Mesendoderm (in vitro differentiated cells): ENCODE measurements at regions not wholly inside any gene's neighbourhood (a gene's known extent, or its start where the extent isn't known, plus 50 kb on each side); places are given as distances from the start of the nearest gene placed in this dataset.

Source experiments
- DNase-seq: peaks from one replicate; pipeline ENCODE4 v3.0.0; 2013
- H2AK5ac ChIP-seq: 2 replicates; pipeline ENCODE4 v1.6.1; 2013; ENCODE audit warnings: low read length, inconsistent platforms
- H2BK120ac ChIP-seq: 2 replicates; pipeline ENCODE4 v1.6.1; 2013; ENCODE audit warnings: low read depth, mild to moderate bottlenecking, low read length, moderate library complexity, mixed read lengths
- H2BK15ac ChIP-seq: replicated peaks from 2 replicates; pipeline ENCODE4 v1.6.1; 2013; ENCODE audit warnings: low read depth, mild to moderate bottlenecking, moderate library complexity
- H2BK5ac ChIP-seq: 2 replicates; pipeline ENCODE4 v1.6.1; 2013; ENCODE audit warnings: low read length, inconsistent platforms
- H3K18ac ChIP-seq: 2 replicates; pipeline ENCODE4 v1.6.1; 2013; ENCODE audit warnings: mild to moderate bottlenecking, low read length, mixed read lengths
- H3K23ac ChIP-seq: one replicate; pipeline ENCODE4 v1.6.1; 2013; ENCODE audit warnings: low read length
- H3K27ac ChIP-seq: 2 replicates; pipeline ENCODE4 v1.5.1; 2013; ENCODE audit warnings: low read depth, mild to moderate bottlenecking, inconsistent platforms, low read length, moderate library complexity
- H3K27me3 ChIP-seq: 2 replicates; pipeline ENCODE4 v1.6.1; 2013; ENCODE audit warnings: low read length, control low read depth, mild to moderate bottlenecking, inconsistent platforms; ENCODE audit not compliant: insufficient read depth, poor library complexity
- H3K36me3 ChIP-seq: 2 replicates; pipeline ENCODE4 v1.6.1; 2013; ENCODE audit warnings: low read length, inconsistent platforms; ENCODE audit not compliant: control insufficient read depth, insufficient read depth
- H3K4ac ChIP-seq: one replicate; pipeline ENCODE4 v1.6.1; 2013; ENCODE audit warnings: low read depth, mild to moderate bottlenecking, low read length, moderate library complexity
- H3K4me1 ChIP-seq: 2 replicates; pipeline ENCODE4 v1.6.1; 2013; ENCODE audit warnings: low read depth, low read length, inconsistent platforms; ENCODE audit not compliant: control insufficient read depth
- H3K4me2 ChIP-seq: 2 replicates; pipeline ENCODE4 v1.6.1; 2013; ENCODE audit warnings: low read length
- H3K4me3 ChIP-seq: 2 replicates; pipeline ENCODE4 v1.5.1; 2013; ENCODE audit warnings: mild to moderate bottlenecking, low read length
- H3K56ac ChIP-seq: one replicate; pipeline ENCODE4 v1.6.1; 2013; ENCODE audit warnings: low read length
- H3K79me1 ChIP-seq: 2 replicates; pipeline ENCODE4 v1.6.1; 2013; ENCODE audit warnings: low read length, inconsistent platforms
- H3K79me2 ChIP-seq: 2 replicates; pipeline ENCODE4 v1.6.1; 2013; ENCODE audit warnings: mild to moderate bottlenecking, low read length; ENCODE audit not compliant: control insufficient read depth, insufficient read depth
- H3K9ac ChIP-seq: 2 replicates; pipeline ENCODE4 v1.6.1; 2013; ENCODE audit warnings: low read length, inconsistent platforms
- H4K5ac ChIP-seq: one replicate; pipeline ENCODE4 v1.6.1; 2013; ENCODE audit warnings: low read length
- H4K8ac ChIP-seq: one replicate; pipeline ENCODE4 v1.6.1; 2013; ENCODE audit warnings: low read depth, mild to moderate bottlenecking, control low read depth, low read length, moderate library complexity
- WGBS: extraction: QIAGEN DNeasy Blood & Tissue Kit; methylation state at CpG from one replicate; pipeline ENCODE4 v1.1.7; 2013; ENCODE audit warnings: low lambda C conversion rate, missing lambda C conversion rate; ENCODE audit not compliant: insufficient coverage; ENCODE audit errors: extremely low coverage; 5-methylcytosine and 5-hydroxymethylcytosine counted together

- Histone ChIP-seq H2BK120ac (no peak overlapping the region), H3K4me1 (no peaks in the 10 kb centered on the region), H3K79me1 (no peaks in the 10 kb centered on the region), H2BK15ac (no peak overlapping the region), H3K56ac (no peak overlapping the region), H3K4me3 (no peak overlapping the region), H3K36me3 (no peaks in the 10 kb centered on the region), H3K4me2 (no peak overlapping the region), H3K27me3 (no peaks in the 10 kb centered on the region), H3K4ac (no peak overlapping the region), H4K8ac (no peak overlapping the region), H3K27ac (no peak overlapping the region), H3K9ac (no peak overlapping the region), H3K23ac (no peak overlapping the region), H2AK5ac (no peak overlapping the region), H2BK5ac (no peak overlapping the region), H4K5ac (no peak overlapping the region), H3K79me2 (no peaks in the 10 kb centered on the region), H3K18ac (no peak overlapping the region)
- WGBS = no CpG with 5 or more reads among the region's 3 CpGs
- no peak for DNase-seq
Measured at GRCh38 chr4:177116161-177116560, 193.5 kb upstream of the NEIL3 start.

- H3K4me1 ChIP-seq = no peaks in the 10 kb centered on the region
- no peak overlapping the region for H4K8ac ChIP-seq
- H4K5ac ChIP-seq = no peak overlapping the region
- no peaks in the 10 kb centered on the region for H3K27me3 ChIP-seq
- no peak overlapping the region for H3K9ac ChIP-seq
- no peak overlapping the region for H3K56ac ChIP-seq
- H2AK5ac ChIP-seq = no peak overlapping the region
- no peak overlapping the region for H2BK120ac ChIP-seq
- no peak overlapping the region for H3K18ac ChIP-seq
- no peaks in the 10 kb centered on the region for H3K36me3 ChIP-seq
- H3K23ac ChIP-seq = no peak overlapping the region
- no CpG with 5 or more reads among the region's 8 CpGs for WGBS
- no peak overlapping the region for H3K4me3 ChIP-seq
- no peaks in the 10 kb centered on the region for H3K79me1 ChIP-seq
- H3K27ac ChIP-seq = no peak overlapping the region
- DNase-seq = no peak
- H3K4me2 ChIP-seq = no peak overlapping the region
- no peak overlapping the region for H3K4ac ChIP-seq
- no peak overlapping the region for H2BK5ac ChIP-seq
- no peaks in the 10 kb centered on the region for H3K79me2 ChIP-seq
- H2BK15ac ChIP-seq = no peak overlapping the region
Measured at GRCh38 chr4:177117256-177117655, 192.4 kb upstream of the NEIL3 start.

GRCh38 chr4:177118596-177118995, 191.1 kb upstream of the NEIL3 start:
- Histone ChIP-seq H3K4ac (no peak overlapping the region), H4K8ac (no peak overlapping the region), H3K23ac (no peak overlapping the region), H3K27me3 (no peaks in the 10 kb centered on the region), H3K56ac (no peak overlapping the region), H2AK5ac (no peak overlapping the region), H3K18ac (no peak overlapping the region), H3K4me2 (no peak overlapping the region), H3K36me3 (no peaks in the 10 kb centered on the region), H3K9ac (no peak overlapping the region), H3K27ac (no peak overlapping the region), H3K4me1 (no peaks in the 10 kb centered on the region), H2BK120ac (no peak overlapping the region), H3K4me3 (no peak overlapping the region), H2BK5ac (no peak overlapping the region), H4K5ac (no peak overlapping the region), H3K79me1 (no peaks in the 10 kb centered on the region), H3K79me2 (no peaks in the 10 kb centered on the region), H2BK15ac (no peak overlapping the region)
- DNase-seq = no peak

GRCh38 chr4:177119021-177119471, 190.6 kb upstream of the NEIL3 start:
- Histone ChIP-seq H3K27ac (no peak overlapping the region), H3K18ac (no peak overlapping the region), H3K79me2 (no peaks in the 10 kb centered on the region), H2BK15ac (no peak overlapping the region), H3K79me1 (no peaks in the 10 kb centered on the region), H3K23ac (no peak overlapping the region), H2BK5ac (no peak overlapping the region), H3K27me3 (no peaks in the 10 kb centered on the region), H3K4me3 (no peak overlapping the region), H4K5ac (no peak overlapping the region), H3K4me2 (no peak overlapping the region), H3K56ac (no peak overlapping the region), H3K36me3 (no peaks in the 10 kb centered on the region), H4K8ac (no peak overlapping the region), H2AK5ac (no peak overlapping the region), H3K4me1 (no peaks in the 10 kb centered on the region), H2BK120ac (no peak overlapping the region), H3K9ac (no peak overlapping the region), H3K4ac (no peak overlapping the region)
- WGBS = no CpG with 5 or more reads among the region's 1 CpG
- no peak for DNase-seq

GRCh38 chr4:177119691-177120090, 190.0 kb upstream of the NEIL3 start:
- Histone ChIP-seq H3K27ac (no peak overlapping the region), H2BK15ac (no peak overlapping the region), H4K8ac (no peak overlapping the region), H3K27me3 (no peaks in the 10 kb centered on the region), H3K79me2 (no peaks in the 10 kb centered on the region), H3K79me1 (no peaks in the 10 kb centered on the region), H3K4ac (no peak overlapping the region), H3K4me1 (no peaks in the 10 kb centered on the region), H2BK5ac (no peak overlapping the region), H4K5ac (no peak overlapping the region), H3K4me3 (no peak overlapping the region), H3K4me2 (no peak overlapping the region), H3K18ac (no peak overlapping the region), H3K56ac (no peak overlapping the region), H2BK120ac (no peak overlapping the region), H3K23ac (no peak overlapping the region), H2AK5ac (no peak overlapping the region), H3K36me3 (no peaks in the 10 kb centered on the region), H3K9ac (no peak overlapping the region)
- no peak for DNase-seq
- no CpG with 5 or more reads among the region's 3 CpGs for WGBS

DNA sequence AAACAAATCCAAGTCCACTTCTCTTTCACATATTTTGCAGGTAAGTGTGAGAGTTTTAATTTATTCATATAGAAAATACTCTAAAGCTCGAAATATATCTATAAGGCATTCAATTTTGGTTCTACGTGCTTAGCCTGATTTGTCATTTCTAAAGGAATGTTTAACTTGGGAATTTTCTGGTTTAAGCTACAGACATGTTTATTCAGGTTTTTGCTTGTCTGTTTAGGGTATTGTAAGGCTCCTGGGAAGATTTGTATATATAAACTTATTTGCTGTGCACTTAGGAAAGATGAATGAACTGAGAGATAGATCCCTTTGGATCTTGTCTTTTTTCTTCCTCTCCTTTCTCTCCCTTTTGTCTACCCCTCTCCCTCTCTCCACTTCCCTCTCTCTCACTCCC, 185.9 kb upstream of the NEIL3 start:
- Histone ChIP-seq H2BK5ac (no peak overlapping the region), H4K8ac (no peak overlapping the region), H2BK15ac (no peak overlapping the region), H3K4me3 (no peak overlapping the region), H3K27ac (no peak overlapping the region), H3K23ac (no peak overlapping the region), H3K18ac (no peak overlapping the region), H3K4ac (no peak overlapping the region), H3K27me3 (no peaks in the 10 kb centered on the region), H3K9ac (no peak overlapping the region), H3K4me2 (no peak overlapping the region), H3K79me2 (no peaks in the 10 kb centered on the region), H3K79me1 (no peaks in the 10 kb centered on the region), H4K5ac (no peak overlapping the region), H3K36me3 (no peaks in the 10 kb centered on the region), H3K4me1 (no peaks in the 10 kb centered on the region), H3K56ac (no peak overlapping the region), H2AK5ac (no peak overlapping the region), H2BK120ac (no peak overlapping the region)
- DNase-seq = no peak
- no CpG with 5 or more reads among the region's 2 CpGs for WGBS
